Loucy (cell line): ENCODE measurements at regions not wholly inside any gene's neighbourhood (a gene's known extent, or its start where the extent isn't known, plus 50 kb on each side); places are given as distances from the start of the nearest gene placed in this dataset.

Experiments
- H2AFZ ChIP-seq: fragments of 200-600 bp; sonication (generic); 2 replicates; pipeline ENCODE4 v1.6.0; 2016; ENCODE audit warnings: antibody characterized with exemption, mild to moderate bottlenecking, low read length, moderate library complexity
- H3F3A ChIP-seq: fragments of 200-600 bp; 2 replicates; pipeline ENCODE4 v1.6.0; 2016; ENCODE audit warnings: antibody characterized with exemption, low read depth, mild to moderate bottlenecking
- H3K27me3 ChIP-seq: fragments of 200-600 bp; sonication (generic); 2 replicates; pipeline ENCODE4 v1.6.1; 2014; ENCODE audit warnings: low read length, mild to moderate bottlenecking; ENCODE audit not compliant: insufficient read depth, poor library complexity, severe bottlenecking
- H3K36me3 ChIP-seq: fragments of 200-600 bp; sonication (generic); 2 replicates; pipeline ENCODE4 v1.6.1; 2016; ENCODE audit warnings: low read length; ENCODE audit not compliant: insufficient read depth
- H3K4me1 ChIP-seq: fragments of 200-600 bp; sonication (generic); 2 replicates; pipeline ENCODE4 v1.5.1; 2014; ENCODE audit warnings: low read length, mild to moderate bottlenecking; ENCODE audit not compliant: insufficient read depth, poor library complexity, severe bottlenecking
- H3K4me2 ChIP-seq: fragments of 200-600 bp; sonication (generic); 2 replicates; pipeline ENCODE4 v1.6.0; 2014; ENCODE audit warnings: antibody characterized with exemption, low read length, low read depth, mild to moderate bottlenecking; ENCODE audit not compliant: poor library complexity, severe bottlenecking
- H3K4me3 ChIP-seq: fragments of 200-600 bp; sonication (generic); 2 replicates; pipeline ENCODE4 v1.5.1; 2014; ENCODE audit warnings: low read length, mild to moderate bottlenecking, mixed read lengths; ENCODE audit not compliant: poor library complexity, severe bottlenecking
- H3K79me2 ChIP-seq: fragments of 200-600 bp; sonication (generic); 2 replicates; pipeline ENCODE4 v1.6.1; 2014; ENCODE audit warnings: low read length; ENCODE audit not compliant: insufficient read depth
- H3K9ac ChIP-seq: fragments of 200-600 bp; sonication (generic); 2 replicates; pipeline ENCODE4 v1.6.0; 2014; ENCODE audit warnings: mild to moderate bottlenecking, low read depth, low read length, moderate library complexity; ENCODE audit not compliant: poor library complexity, severe bottlenecking
- H3K9me2 ChIP-seq: fragments of 200-600 bp; sonication (generic); replicated peaks from 2 replicates; pipeline ENCODE4 v1.6.1; 2016; ENCODE audit warnings: low read depth, low read length, mixed read lengths
- H3K9me3 ChIP-seq: fragments of 200-600 bp; sonication (generic); 2 replicates; pipeline ENCODE4 v1.6.1; 2014; ENCODE audit warnings: mild to moderate bottlenecking, antibody characterized with exemption, low read length, low read depth; ENCODE audit not compliant: insufficient read depth
- H4K20me1 ChIP-seq: fragments of 200-600 bp; sonication (generic); 2 replicates; pipeline ENCODE4 v1.6.0; 2014; ENCODE audit warnings: antibody characterized with exemption, low read length, mild to moderate bottlenecking; ENCODE audit not compliant: insufficient read depth, poor library complexity, severe bottlenecking
- EZH2phosphoT487 ChIP-seq: fragments of 200-600 bp; IDR thresholded peaks from 2 replicates; pipeline ENCODE4 v1.6.1; 2018; ENCODE audit warnings: antibody characterized with exemption, mild to moderate bottlenecking, moderate library complexity, borderline replicate concordance
- TF ChIP-seq, protein P1 (sequence below): fragments of 200-600 bp; sonication (generic); conservative IDR thresholded peaks from 2 replicates; pipeline ENCODE4 v1.5.1; 2014; ENCODE audit warnings: mild to moderate bottlenecking, antibody characterized with exemption, low read length

DNA sequence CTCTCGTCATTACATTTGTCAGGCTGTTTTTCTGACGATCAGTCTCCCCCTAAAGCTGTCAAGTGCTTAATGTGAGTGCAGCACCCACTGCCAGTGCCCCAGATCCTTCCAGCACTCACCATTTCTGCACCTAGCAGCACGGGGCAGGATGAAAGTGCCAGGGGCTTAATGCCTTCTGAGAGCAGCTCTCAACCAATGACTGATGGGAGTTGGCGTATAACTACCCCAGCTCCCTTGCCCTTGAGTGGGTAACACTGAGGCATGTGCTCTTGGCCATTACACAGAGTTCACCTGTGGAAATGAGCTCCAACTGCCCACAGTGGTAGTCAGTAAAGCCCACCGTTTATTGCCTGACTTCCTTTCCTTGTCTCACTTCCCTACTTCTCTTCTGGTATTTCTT, 226.2 kb upstream of the BCOR start:
- Histone ChIP-seq H3F3A (no peaks in the 10 kb centered on the region), H2AFZ (no peak overlapping the region), H3K4me2 (no peak overlapping the region), H3K9me3 (no peaks in the 10 kb centered on the region), H3K36me3 (no peaks in the 10 kb centered on the region), H3K4me3 (no peak overlapping the region), H3K27me3 (no peaks in the 10 kb centered on the region), H3K9ac (no peak overlapping the region), H3K79me2 (no peaks in the 10 kb centered on the region), H3K9me2 (no peaks in the 10 kb centered on the region), H4K20me1 (no peaks in the 10 kb centered on the region), H3K4me1 (no peaks in the 10 kb centered on the region)
- no peak for TF ChIP-seq EZH2phosphoT487
- TF ChIP-seq, protein P1, sequence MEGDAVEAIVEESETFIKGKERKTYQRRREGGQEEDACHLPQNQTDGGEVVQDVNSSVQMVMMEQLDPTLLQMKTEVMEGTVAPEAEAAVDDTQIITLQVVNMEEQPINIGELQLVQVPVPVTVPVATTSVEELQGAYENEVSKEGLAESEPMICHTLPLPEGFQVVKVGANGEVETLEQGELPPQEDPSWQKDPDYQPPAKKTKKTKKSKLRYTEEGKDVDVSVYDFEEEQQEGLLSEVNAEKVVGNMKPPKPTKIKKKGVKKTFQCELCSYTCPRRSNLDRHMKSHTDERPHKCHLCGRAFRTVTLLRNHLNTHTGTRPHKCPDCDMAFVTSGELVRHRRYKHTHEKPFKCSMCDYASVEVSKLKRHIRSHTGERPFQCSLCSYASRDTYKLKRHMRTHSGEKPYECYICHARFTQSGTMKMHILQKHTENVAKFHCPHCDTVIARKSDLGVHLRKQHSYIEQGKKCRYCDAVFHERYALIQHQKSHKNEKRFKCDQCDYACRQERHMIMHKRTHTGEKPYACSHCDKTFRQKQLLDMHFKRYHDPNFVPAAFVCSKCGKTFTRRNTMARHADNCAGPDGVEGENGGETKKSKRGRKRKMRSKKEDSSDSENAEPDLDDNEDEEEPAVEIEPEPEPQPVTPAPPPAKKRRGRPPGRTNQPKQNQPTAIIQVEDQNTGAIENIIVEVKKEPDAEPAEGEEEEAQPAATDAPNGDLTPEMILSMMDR = no peak

DNA sequence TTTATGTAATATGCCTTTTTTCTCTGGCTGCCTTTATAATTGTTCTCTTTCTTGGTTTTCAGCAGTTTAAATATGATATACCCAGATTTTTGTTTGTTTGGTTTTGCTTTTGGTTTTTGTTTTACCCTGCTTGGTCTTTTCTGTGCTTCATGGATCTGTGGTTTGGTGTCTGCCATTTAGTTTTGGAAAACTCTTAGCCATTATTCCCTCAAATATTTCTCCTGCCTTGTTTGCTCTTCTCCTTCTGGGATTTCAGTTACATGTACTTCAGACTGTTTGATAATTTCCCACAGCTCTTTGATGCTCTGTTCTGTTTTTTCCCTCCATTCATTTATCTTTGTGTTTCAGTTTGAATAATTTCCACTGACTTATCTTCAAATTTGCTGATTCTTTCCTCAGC, 223.1 kb upstream of the BCOR start:
- Histone ChIP-seq H3K4me1 (no peaks in the 10 kb centered on the region), H3F3A (no peaks in the 10 kb centered on the region), H3K9me2 (no peaks in the 10 kb centered on the region), H3K27me3 (no peaks in the 10 kb centered on the region), H3K9ac (no peak overlapping the region), H2AFZ (no peak overlapping the region), H4K20me1 (no peaks in the 10 kb centered on the region), H3K4me2 (no peak overlapping the region), H3K4me3 (no peak overlapping the region), H3K9me3 (no peaks in the 10 kb centered on the region), H3K36me3 (no peaks in the 10 kb centered on the region), H3K79me2 (no peaks in the 10 kb centered on the region)
- TF ChIP-seq, protein P1 = no peak
- TF ChIP-seq EZH2phosphoT487 = no peak

DNA sequence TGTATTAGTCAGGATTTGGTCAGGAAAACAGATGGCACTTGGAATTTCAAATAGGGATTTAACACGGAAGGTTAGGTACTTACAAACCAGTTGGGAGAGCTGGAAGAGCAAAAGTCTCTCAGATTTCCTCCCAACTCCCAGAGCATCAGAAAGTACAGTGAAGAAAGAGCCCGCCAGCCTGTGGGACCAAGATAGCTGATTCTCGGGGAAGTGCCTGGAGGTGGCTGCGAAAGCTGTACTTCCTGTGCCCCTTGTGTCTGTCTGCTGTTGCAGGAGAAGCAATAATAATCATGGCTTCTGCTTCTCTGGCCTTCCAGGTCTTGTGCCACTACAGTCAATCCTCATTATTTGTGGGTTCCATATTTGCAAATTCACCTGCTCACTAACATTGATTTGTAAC, 221.0 kb upstream of the BCOR start:
- no peaks in the 10 kb centered on the region for H3K4me1 ChIP-seq
- no peak overlapping the region for H3K4me3 ChIP-seq
- TF ChIP-seq EZH2phosphoT487 = no peak
- TF ChIP-seq, protein P1 = no peak
- no peaks in the 10 kb centered on the region for H3K9me2 ChIP-seq
- H3K36me3 ChIP-seq = no peaks in the 10 kb centered on the region
- H3K9ac ChIP-seq = no peak overlapping the region
- H2AFZ ChIP-seq = no peak overlapping the region
- no peaks in the 10 kb centered on the region for H3K27me3 ChIP-seq
- H3K9me3 ChIP-seq = no peaks in the 10 kb centered on the region
- no peaks in the 10 kb centered on the region for H3K79me2 ChIP-seq
- H3K4me2 ChIP-seq = no peak overlapping the region
- H3F3A ChIP-seq = no peaks in the 10 kb centered on the region
- H4K20me1 ChIP-seq = no peaks in the 10 kb centered on the region
